SK-N-SH treated with all-trans-retinoic acid at 6 μM for 48 hours (cell line): ENCODE measurements at regions not wholly inside any gene's neighbourhood (a gene's known extent, or its start where the extent isn't known, plus 50 kb on each side); places are given as distances from the start of the nearest gene placed in this dataset.

Experiments
- ATAC-seq: fragments of 200-7000 bp; cut with Tn5 transposase; 3 replicates; pipeline ENCODE4 v1.9.1; 2020; ENCODE audit warnings: mild to moderate bottlenecking, moderate library complexity
- ARNTL ChIP-seq: fragments of 450-650 bp; formaldehyde crosslinking; IDR thresholded peaks from 2 replicates; pipeline ENCODE4 v1.5.0; 2020; ENCODE audit warnings: low read depth, mild to moderate bottlenecking, moderate library complexity, borderline replicate concordance
- BACH2 ChIP-seq: fragments of 250-450 bp; sonication (Bioruptor Pico); IDR thresholded peaks from 2 replicates; pipeline ENCODE4 v1.9.0; 2021; ENCODE audit warnings: mild to moderate bottlenecking, borderline replicate concordance
- CSDC2 ChIP-seq: fragments of 250-450 bp; sonication (Bioruptor Pico); IDR thresholded peaks from 2 replicates; pipeline ENCODE4 v1.5.0; 2020; ENCODE audit warnings: mild to moderate bottlenecking, moderate library complexity
- ESRRG ChIP-seq: fragments of 250-450 bp; sonication (Bioruptor Pico); IDR thresholded peaks from 2 replicates; pipeline ENCODE4 v1.6.1; 2021; ENCODE audit warnings: mild to moderate bottlenecking
- GLIS3 ChIP-seq: fragments of 250-450 bp; sonication (Bioruptor Pico); IDR thresholded peaks from 2 replicates; pipeline ENCODE4 v1.5.0; 2020; ENCODE audit warnings: mild to moderate bottlenecking, moderate library complexity
- ISL1 ChIP-seq: fragments of 250-450 bp; sonication (Bioruptor Pico); IDR thresholded peaks from 2 replicates; pipeline ENCODE4 v2.1.2; 2022; ENCODE audit warnings: mild to moderate bottlenecking, moderate library complexity
- OSR1 ChIP-seq: fragments of 250-450 bp; sonication (Bioruptor Pico); IDR thresholded peaks from 2 replicates; pipeline ENCODE4 v1.8.0; 2022; ENCODE audit warnings: moderate library complexity, mild to moderate bottlenecking, inconsistent platforms
- RARB ChIP-seq: fragments of 250-450 bp; sonication (Bioruptor Pico); IDR thresholded peaks from 2 replicates; pipeline ENCODE4 v1.8.0; 2021; ENCODE audit warnings: mild to moderate bottlenecking, moderate library complexity
- TCF4 ChIP-seq: fragments of 250-450 bp; sonication (Bioruptor Pico); IDR thresholded peaks from 2 replicates; pipeline ENCODE4 v1.8.0; 2021; ENCODE audit warnings: mild to moderate bottlenecking, moderate library complexity, borderline replicate concordance
- TOX ChIP-seq: fragments of 250-450 bp; sonication (Bioruptor Pico); IDR thresholded peaks from 2 replicates; pipeline ENCODE4 v1.8.0; 2021; ENCODE audit warnings: mild to moderate bottlenecking, moderate library complexity, borderline replicate concordance
- ZC3H10 ChIP-seq: fragments of 250-450 bp; sonication (Bioruptor Pico); IDR thresholded peaks from 2 replicates; pipeline ENCODE4 v1.5.1; 2021; ENCODE audit warnings: mild to moderate bottlenecking, moderate library complexity
- ZFP3 ChIP-seq: fragments of 250-450 bp; sonication (Bioruptor Pico); IDR thresholded peaks from 2 replicates; pipeline ENCODE4 v1.5.0; 2020; ENCODE audit warnings: mild to moderate bottlenecking, moderate library complexity
- ZFP30 ChIP-seq: fragments of 450-650 bp; formaldehyde crosslinking; IDR thresholded peaks from 2 replicates; pipeline ENCODE4 v1.5.0; 2022; ENCODE audit warnings: mild to moderate bottlenecking, moderate library complexity
- ZNF565 ChIP-seq: fragments of 450-650 bp; formaldehyde crosslinking; conservative IDR thresholded peaks from 2 replicates; pipeline ENCODE4 v1.5.0; 2020; ENCODE audit warnings: low read depth, mild to moderate bottlenecking, moderate library complexity
- ZNF70 ChIP-seq: fragments of 450-650 bp; formaldehyde crosslinking; IDR thresholded peaks from 2 replicates; pipeline ENCODE4 v1.5.0; 2020; ENCODE audit warnings: mild to moderate bottlenecking, moderate library complexity
- TF ChIP-seq, protein P1 (sequence below): fragments of 250-450 bp; sonication (Bioruptor Pico); IDR thresholded peaks from 2 replicates; pipeline ENCODE4 v1.5.1; 2021; ENCODE audit warnings: mild to moderate bottlenecking, moderate library complexity
- TF ChIP-seq, protein P2 (sequence below): fragments of 250-450 bp; sonication (Bioruptor Pico); IDR thresholded peaks from 2 replicates; pipeline ENCODE4 v1.5.1; 2020; ENCODE audit warnings: low read depth, mild to moderate bottlenecking, moderate library complexity
- TF ChIP-seq, protein P3 (sequence below): fragments of 250-450 bp; sonication (Bioruptor Pico); IDR thresholded peaks from 2 replicates; pipeline ENCODE4 v1.8.0; 2020; ENCODE audit warnings: mild to moderate bottlenecking, moderate library complexity, borderline replicate concordance
- TF ChIP-seq, protein P4 (sequence below): fragments of 250-450 bp; sonication (Bioruptor Pico); IDR thresholded peaks from 2 replicates; pipeline ENCODE4 v1.8.0; 2021; ENCODE audit warnings: low read depth, mild to moderate bottlenecking, moderate library complexity, borderline replicate concordance
- TF ChIP-seq, protein P5 (sequence below): fragments of 250-450 bp; sonication (Bioruptor Pico); IDR thresholded peaks from 2 replicates; pipeline ENCODE4 v1.5.0; 2020; ENCODE audit warnings: mild to moderate bottlenecking, moderate library complexity

DNA sequence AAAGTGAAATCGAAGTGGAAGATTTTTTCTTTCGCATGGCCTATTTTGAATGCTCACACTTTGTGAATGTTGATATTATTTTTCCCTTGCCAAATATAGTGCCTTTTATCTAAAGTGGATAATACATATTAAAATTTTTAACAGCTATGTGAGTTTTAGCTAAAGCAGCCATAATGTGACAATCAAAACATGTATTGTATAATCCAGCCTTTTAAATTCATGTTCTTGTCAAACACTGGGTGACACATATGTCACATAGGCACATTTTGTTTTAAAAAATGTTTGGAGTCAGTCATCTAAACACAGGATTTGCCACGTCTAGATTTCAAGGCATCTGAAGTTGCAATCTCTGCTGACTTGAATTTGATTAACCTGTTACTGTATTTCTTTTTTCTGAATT is 1256.6 kb downstream of the SLITRK1 start:
- TF ChIP-seq ESRRG (CRISPR knock-in tag) (no peak), ARNTL (CRISPR knock-in tag) (no peak), RARB (no peak), ZNF565 (CRISPR knock-in tag) (no peak), ZC3H10 (no peak), CSDC2 (CRISPR knock-in tag) (no peak), ZNF70 (CRISPR knock-in tag) (no peak)
- TF ChIP-seq, protein P1, sequence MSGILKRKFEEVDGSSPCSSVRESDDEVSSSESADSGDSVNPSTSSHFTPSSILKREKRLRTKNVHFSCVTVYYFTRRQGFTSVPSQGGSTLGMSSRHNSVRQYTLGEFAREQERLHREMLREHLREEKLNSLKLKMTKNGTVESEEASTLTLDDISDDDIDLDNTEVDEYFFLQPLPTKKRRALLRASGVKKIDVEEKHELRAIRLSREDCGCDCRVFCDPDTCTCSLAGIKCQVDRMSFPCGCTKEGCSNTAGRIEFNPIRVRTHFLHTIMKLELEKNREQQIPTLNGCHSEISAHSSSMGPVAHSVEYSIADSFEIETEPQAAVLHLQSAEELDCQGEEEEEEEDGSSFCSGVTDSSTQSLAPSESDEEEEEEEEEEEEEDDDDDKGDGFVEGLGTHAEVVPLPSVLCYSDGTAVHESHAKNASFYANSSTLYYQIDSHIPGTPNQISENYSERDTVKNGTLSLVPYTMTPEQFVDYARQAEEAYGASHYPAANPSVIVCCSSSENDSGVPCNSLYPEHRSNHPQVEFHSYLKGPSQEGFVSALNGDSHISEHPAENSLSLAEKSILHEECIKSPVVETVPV (CRISPR knock-in tag), result no peak
- TF ChIP-seq, protein P2, sequence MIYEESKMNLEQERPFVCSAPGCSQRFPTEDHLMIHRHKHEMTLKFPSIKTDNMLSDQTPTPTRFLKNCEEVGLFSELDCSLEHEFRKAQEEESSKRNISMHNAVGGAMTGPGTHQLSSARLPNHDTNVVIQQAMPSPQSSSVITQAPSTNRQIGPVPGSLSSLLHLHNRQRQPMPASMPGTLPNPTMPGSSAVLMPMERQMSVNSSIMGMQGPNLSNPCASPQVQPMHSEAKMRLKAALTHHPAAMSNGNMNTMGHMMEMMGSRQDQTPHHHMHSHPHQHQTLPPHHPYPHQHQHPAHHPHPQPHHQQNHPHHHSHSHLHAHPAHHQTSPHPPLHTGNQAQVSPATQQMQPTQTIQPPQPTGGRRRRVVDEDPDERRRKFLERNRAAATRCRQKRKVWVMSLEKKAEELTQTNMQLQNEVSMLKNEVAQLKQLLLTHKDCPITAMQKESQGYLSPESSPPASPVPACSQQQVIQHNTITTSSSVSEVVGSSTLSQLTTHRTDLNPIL, result no peak
- TF ChIP-seq, protein P3, sequence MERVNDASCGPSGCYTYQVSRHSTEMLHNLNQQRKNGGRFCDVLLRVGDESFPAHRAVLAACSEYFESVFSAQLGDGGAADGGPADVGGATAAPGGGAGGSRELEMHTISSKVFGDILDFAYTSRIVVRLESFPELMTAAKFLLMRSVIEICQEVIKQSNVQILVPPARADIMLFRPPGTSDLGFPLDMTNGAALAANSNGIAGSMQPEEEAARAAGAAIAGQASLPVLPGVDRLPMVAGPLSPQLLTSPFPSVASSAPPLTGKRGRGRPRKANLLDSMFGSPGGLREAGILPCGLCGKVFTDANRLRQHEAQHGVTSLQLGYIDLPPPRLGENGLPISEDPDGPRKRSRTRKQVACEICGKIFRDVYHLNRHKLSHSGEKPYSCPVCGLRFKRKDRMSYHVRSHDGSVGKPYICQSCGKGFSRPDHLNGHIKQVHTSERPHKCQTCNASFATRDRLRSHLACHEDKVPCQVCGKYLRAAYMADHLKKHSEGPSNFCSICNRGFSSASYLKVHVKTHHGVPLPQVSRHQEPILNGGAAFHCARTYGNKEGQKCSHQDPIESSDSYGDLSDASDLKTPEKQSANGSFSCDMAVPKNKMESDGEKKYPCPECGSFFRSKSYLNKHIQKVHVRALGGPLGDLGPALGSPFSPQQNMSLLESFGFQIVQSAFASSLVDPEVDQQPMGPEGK (CRISPR knock-in tag), result no peak
- ATAC-seq, result no peak

DNA sequence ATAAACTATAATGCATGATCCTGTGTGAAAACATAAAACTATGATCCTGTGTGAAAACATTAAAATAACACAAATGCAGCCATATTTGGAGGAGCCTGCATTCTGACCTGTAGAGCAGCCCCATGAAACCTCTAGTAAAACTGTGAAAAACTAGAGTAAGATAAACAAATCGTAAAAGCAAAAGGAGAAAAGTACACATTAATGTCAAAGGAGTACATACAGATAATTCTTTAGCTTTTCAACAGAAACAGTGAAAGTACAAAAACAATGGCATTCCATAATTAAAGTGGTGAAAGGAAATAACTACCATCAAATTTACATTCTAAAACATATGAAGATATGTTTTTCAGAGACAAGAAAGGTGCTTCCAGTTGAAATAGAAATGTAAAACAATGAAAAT is 1267.2 kb downstream of the SLITRK1 start:
- TF ChIP-seq, protein P3 (CRISPR knock-in tag), result no peak
- TF ChIP-seq, protein P4, sequence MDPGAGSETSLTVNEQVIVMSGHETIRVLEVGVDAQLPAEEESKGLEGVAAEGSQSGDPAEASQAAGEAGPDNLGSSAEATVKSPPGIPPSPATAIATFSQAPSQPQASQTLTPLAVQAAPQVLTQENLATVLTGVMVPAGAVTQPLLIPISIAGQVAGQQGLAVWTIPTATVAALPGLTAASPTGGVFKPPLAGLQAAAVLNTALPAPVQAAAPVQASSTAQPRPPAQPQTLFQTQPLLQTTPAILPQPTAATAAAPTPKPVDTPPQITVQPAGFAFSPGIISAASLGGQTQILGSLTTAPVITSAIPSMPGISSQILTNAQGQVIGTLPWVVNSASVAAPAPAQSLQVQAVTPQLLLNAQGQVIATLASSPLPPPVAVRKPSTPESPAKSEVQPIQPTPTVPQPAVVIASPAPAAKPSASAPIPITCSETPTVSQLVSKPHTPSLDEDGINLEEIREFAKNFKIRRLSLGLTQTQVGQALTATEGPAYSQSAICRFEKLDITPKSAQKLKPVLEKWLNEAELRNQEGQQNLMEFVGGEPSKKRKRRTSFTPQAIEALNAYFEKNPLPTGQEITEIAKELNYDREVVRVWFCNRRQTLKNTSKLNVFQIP (CRISPR knock-in tag), result no peak
- TF ChIP-seq CSDC2 (CRISPR knock-in tag) (no peak), ARNTL (CRISPR knock-in tag) (no peak), ISL1 (CRISPR knock-in tag) (no peak), ESRRG (CRISPR knock-in tag) (no peak), ZFP3 (CRISPR knock-in tag) (no peak), BACH2 (CRISPR knock-in tag) (no peak), TCF4 (CRISPR knock-in tag) (no peak), OSR1 (CRISPR knock-in tag) (no peak), GLIS3 (no peak), ZNF565 (CRISPR knock-in tag) (no peak)
- TF ChIP-seq, protein P5, sequence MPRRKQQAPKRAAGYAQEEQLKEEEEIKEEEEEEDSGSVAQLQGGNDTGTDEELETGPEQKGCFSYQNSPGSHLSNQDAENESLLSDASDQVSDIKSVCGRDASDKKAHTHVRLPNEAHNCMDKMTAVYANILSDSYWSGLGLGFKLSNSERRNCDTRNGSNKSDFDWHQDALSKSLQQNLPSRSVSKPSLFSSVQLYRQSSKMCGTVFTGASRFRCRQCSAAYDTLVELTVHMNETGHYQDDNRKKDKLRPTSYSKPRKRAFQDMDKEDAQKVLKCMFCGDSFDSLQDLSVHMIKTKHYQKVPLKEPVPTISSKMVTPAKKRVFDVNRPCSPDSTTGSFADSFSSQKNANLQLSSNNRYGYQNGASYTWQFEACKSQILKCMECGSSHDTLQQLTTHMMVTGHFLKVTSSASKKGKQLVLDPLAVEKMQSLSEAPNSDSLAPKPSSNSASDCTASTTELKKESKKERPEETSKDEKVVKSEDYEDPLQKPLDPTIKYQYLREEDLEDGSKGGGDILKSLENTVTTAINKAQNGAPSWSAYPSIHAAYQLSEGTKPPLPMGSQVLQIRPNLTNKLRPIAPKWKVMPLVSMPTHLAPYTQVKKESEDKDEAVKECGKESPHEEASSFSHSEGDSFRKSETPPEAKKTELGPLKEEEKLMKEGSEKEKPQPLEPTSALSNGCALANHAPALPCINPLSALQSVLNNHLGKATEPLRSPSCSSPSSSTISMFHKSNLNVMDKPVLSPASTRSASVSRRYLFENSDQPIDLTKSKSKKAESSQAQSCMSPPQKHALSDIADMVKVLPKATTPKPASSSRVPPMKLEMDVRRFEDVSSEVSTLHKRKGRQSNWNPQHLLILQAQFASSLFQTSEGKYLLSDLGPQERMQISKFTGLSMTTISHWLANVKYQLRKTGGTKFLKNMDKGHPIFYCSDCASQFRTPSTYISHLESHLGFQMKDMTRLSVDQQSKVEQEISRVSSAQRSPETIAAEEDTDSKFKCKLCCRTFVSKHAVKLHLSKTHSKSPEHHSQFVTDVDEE (CRISPR knock-in tag), result no peak
- ATAC-seq, result no peak

DNA sequence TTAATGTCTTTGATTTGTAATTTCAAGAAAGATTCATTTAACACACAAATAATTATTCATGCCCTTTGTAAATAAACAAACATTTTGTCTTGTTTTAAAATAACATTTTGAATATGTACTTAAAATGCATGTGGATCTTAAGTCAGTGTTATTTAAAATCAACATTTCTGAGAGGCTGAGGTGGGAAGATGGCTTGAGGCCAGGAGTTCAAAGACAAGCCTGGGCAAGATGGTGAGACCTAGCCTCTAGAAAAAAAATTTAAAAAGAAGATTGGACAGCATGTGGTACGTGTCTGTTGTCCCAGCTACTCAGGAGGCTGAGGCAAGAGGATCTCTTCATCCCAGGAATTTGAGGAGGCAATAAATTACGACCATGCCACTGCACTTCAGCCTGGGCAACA is 1268.2 kb downstream of the SLITRK1 start:
- TF ChIP-seq ZFP30 (CRISPR knock-in tag) (no peak), ESRRG (CRISPR knock-in tag) (no peak), ZC3H10 (no peak), CSDC2 (CRISPR knock-in tag) (no peak), TOX (CRISPR knock-in tag) (no peak)
- TF ChIP-seq, protein P5 (CRISPR knock-in tag), result no peak
- TF ChIP-seq, protein P1 (CRISPR knock-in tag), result no peak

More for the DNA sequence above, 1268.2 kb downstream of the SLITRK1 start:
- no peak for ATAC-seq
